DND-41 (cell line): ENCODE measurements at regions not wholly inside any gene's neighbourhood (a gene's known extent, or its start where the extent isn't known, plus 50 kb on each side); places are given as distances from the start of the nearest gene placed in this dataset.
A peak's percentile ranks its signal among the peaks of the same experiment; 100 is the strongest.

ENCODE experiments used
- ATAC-seq: fragments of 200-7000 bp; cut with Tn5 transposase; 3 replicates; pipeline ENCODE4 v1.9.1; 2021; ENCODE audit warnings: low read depth; ENCODE audit not compliant: insufficient read depth
- DNase-seq: peaks from one replicate; pipeline ENCODE4 v3.0.0-alpha.2; 2020
- H2AFZ ChIP-seq: 2 replicates; pipeline ENCODE4 v1.6.0; 2012; ENCODE audit warnings: low read depth, low read length
- H3K27ac ChIP-seq: 2 replicates; pipeline ENCODE4 v1.5.1; 2012; ENCODE audit warnings: low read length, inconsistent platforms
- H3K27me3 ChIP-seq: fragments of 200-600 bp; sonication (generic); 2 replicates; pipeline ENCODE4 v1.6.0; 2012; ENCODE audit warnings: low read length, mild to moderate bottlenecking, inconsistent platforms; ENCODE audit not compliant: insufficient read depth, poor library complexity
- H3K36me3 ChIP-seq: 2 replicates; pipeline ENCODE4 v1.5.1; 2012; ENCODE audit warnings: low read length, inconsistent platforms; ENCODE audit not compliant: insufficient read depth
- H3K4me1 ChIP-seq: 2 replicates; pipeline ENCODE4 v1.5.1; 2012; ENCODE audit warnings: mild to moderate bottlenecking, low read length; ENCODE audit not compliant: insufficient read depth
- H3K4me2 ChIP-seq: 2 replicates; pipeline ENCODE4 v1.6.0; 2012; ENCODE audit warnings: mild to moderate bottlenecking, moderate library complexity, low read length, inconsistent platforms; ENCODE audit not compliant: insufficient read depth
- H3K4me3 ChIP-seq, 2 experiments: fragments of 200-600 bp in 1 of 2; shearing (Covaris generic) in 1 of 2; 2 replicates each; pipeline ENCODE4 v1.5.1; 2012 to 2016; ENCODE audit warnings: inconsistent platforms in 2 of 2, low read length in 2 of 2, mild to moderate bottlenecking in 2 of 2, low read depth in 1 of 2, moderate library complexity in 1 of 2
- H3K79me2 ChIP-seq: 2 replicates; pipeline ENCODE4 v1.6.0; 2012; ENCODE audit warnings: low read length, inconsistent platforms; ENCODE audit not compliant: insufficient read depth
- H3K9ac ChIP-seq: 2 replicates; pipeline ENCODE4 v1.6.0; 2012; ENCODE audit warnings: low read depth, mild to moderate bottlenecking, inconsistent platforms, low read length, moderate library complexity
- H3K9me3 ChIP-seq: 2 replicates; pipeline ENCODE4 v1.5.1; 2012; ENCODE audit warnings: low read length, moderate library complexity, mild to moderate bottlenecking, inconsistent platforms; ENCODE audit not compliant: insufficient read depth, severe bottlenecking
- H4K20me1 ChIP-seq: 2 replicates; pipeline ENCODE4 v1.6.0; 2012; ENCODE audit warnings: low read length; ENCODE audit not compliant: insufficient read depth
- EZH2 ChIP-seq: IDR thresholded peaks from 3 replicates; pipeline ENCODE4 v1.6.1; 2012; ENCODE audit warnings: borderline replicate concordance, low read depth, mild to moderate bottlenecking, moderate library complexity, low read length, inconsistent platforms; ENCODE audit not compliant: severe bottlenecking
- TF ChIP-seq, protein P1 (sequence below): IDR thresholded peaks from 2 replicates; pipeline ENCODE4 v1.5.1; 2012; ENCODE audit warnings: borderline replicate concordance, low read length, moderate library complexity, mild to moderate bottlenecking; ENCODE audit not compliant: poor library complexity, severe bottlenecking; ENCODE audit errors: extremely low read depth

DNA sequence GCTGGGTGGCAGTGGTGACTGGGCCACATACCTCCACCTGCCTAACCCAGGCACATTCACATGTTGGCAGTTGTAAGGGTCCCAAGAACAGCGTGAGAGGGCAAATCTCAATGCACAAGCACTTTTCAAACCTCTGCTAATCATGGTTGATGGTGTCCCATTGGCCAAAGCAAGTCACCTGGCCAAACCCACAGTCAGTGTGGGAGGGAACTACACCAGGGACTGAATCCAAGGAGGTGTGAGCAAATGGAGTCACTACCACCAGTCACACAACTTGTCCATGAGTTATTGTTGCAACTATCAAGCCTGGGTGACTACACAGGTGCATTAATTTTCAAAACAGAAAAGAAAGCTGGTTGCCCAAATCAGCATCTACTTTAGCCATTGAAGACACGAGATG, 260.1 kb downstream of the BCOR start:
- Histone ChIP-seq H3K9me3 (no peaks in the 10 kb centered on the region), H3K36me3 (no peaks in the 10 kb centered on the region), H3K4me1 (peaks cover 31% of the 10 kb centered on the region), H3K79me2 (no peaks in the 10 kb centered on the region), H4K20me1 (no peaks in the 10 kb centered on the region), H2AFZ (no peak overlapping the region), H3K4me2 (peak overlapping the region; percentile 54), H3K9ac (peak overlapping the region; percentile 45), H3K4me3 (no peak overlapping the region; a peak in 1 of 4 replicates), H3K27me3 (no peaks in the 10 kb centered on the region), H3K27ac (peak overlapping the region; percentile 78)
- ATAC-seq (no peak), DNase-seq (no peak)
- TF ChIP-seq EZH2, result no peak
- TF ChIP-seq, protein P1, sequence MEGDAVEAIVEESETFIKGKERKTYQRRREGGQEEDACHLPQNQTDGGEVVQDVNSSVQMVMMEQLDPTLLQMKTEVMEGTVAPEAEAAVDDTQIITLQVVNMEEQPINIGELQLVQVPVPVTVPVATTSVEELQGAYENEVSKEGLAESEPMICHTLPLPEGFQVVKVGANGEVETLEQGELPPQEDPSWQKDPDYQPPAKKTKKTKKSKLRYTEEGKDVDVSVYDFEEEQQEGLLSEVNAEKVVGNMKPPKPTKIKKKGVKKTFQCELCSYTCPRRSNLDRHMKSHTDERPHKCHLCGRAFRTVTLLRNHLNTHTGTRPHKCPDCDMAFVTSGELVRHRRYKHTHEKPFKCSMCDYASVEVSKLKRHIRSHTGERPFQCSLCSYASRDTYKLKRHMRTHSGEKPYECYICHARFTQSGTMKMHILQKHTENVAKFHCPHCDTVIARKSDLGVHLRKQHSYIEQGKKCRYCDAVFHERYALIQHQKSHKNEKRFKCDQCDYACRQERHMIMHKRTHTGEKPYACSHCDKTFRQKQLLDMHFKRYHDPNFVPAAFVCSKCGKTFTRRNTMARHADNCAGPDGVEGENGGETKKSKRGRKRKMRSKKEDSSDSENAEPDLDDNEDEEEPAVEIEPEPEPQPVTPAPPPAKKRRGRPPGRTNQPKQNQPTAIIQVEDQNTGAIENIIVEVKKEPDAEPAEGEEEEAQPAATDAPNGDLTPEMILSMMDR, result no peak

DNA sequence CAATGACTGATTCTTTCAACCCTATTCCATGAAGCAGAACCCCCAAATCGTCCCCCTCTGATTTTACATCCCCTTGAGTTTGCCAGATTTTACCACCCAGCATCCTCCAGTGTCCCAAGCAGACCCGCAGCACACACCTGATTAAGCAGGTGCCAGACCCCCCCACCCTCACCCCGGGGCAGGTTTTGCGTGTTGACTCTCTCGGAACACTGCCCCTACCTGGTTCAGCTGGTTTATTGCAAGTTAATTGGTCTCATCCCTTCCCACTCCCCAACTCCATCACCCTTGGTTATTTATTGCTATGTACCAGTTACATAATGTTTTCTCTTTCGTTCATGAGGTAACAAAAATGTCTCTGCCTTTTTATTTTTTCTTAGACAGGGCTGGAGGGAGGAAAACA, 258.4 kb downstream of the BCOR start:
- no peak overlapping the region for H3K27ac ChIP-seq
- DNase-seq, result no peak

GRCh38 chrX:39840133-39840532, 257.6 kb downstream of the BCOR start:
- Histone ChIP-seq H3K27me3 (no peaks in the 10 kb centered on the region), H3K4me3 (no peak overlapping the region), H3K4me1 (peaks cover 31% of the 10 kb centered on the region), H2AFZ (no peak overlapping the region), H3K4me2 (no peak overlapping the region), H3K27ac (no peak overlapping the region), H3K9me3 (no peaks in the 10 kb centered on the region), H3K9ac (no peak overlapping the region), H3K36me3 (no peaks in the 10 kb centered on the region), H3K79me2 (no peaks in the 10 kb centered on the region), H4K20me1 (no peaks in the 10 kb centered on the region)
- no peak for DNase-seq
- no peak for ATAC-seq
- TF ChIP-seq, protein P1, result no peak
- TF ChIP-seq EZH2, result no peak

More for the DNA sequence above, 258.4 kb downstream of the BCOR start:
- no peaks in the 10 kb centered on the region for H3K9me3 ChIP-seq
- no peak overlapping the region for H2AFZ ChIP-seq
- no peak overlapping the region for H3K4me2 ChIP-seq
- H3K36me3 ChIP-seq, result no peaks in the 10 kb centered on the region
- TF ChIP-seq EZH2, result no peak
- TF ChIP-seq, protein P1, result peak; percentile 30
- no peak overlapping the region for H3K4me3 ChIP-seq
- H3K9ac ChIP-seq, result no peak overlapping the region
- peaks cover 31% of the 10 kb centered on the region for H3K4me1 ChIP-seq
- no peaks in the 10 kb centered on the region for H3K27me3 ChIP-seq
- H4K20me1 ChIP-seq, result no peaks in the 10 kb centered on the region
- H3K79me2 ChIP-seq, result no peaks in the 10 kb centered on the region
- ATAC-seq, result no peak

GRCh38 chrX:39840581-39841093, 257.1 kb downstream of the BCOR start:
- H3K79me2 ChIP-seq, result no peaks in the 10 kb centered on the region

More at GRCh38 chrX:39840581-39841093, 257.1 kb downstream of the BCOR start:
- H4K20me1 ChIP-seq, result no peaks in the 10 kb centered on the region
- no peak overlapping the region for H2AFZ ChIP-seq
- H3K27me3 ChIP-seq, result no peaks in the 10 kb centered on the region
- no peak overlapping the region for H3K4me3 ChIP-seq
- H3K27ac ChIP-seq, result no peak overlapping the region
- no peak overlapping the region for H3K4me2 ChIP-seq
- peaks cover 31% of the 10 kb centered on the region for H3K4me1 ChIP-seq
- ATAC-seq (no peak), DNase-seq (no peak)
- H3K9ac ChIP-seq, result no peak overlapping the region
- no peak for TF ChIP-seq EZH2
- TF ChIP-seq, protein P1, result no peak
- H3K9me3 ChIP-seq, result no peaks in the 10 kb centered on the region
- no peaks in the 10 kb centered on the region for H3K36me3 ChIP-seq
